Sciatic nerve (tissue), 2 donors: ENCODE measurements at regions not wholly inside any gene's neighbourhood (a gene's known extent, or its start where the extent isn't known, plus 50 kb on each side); places are given as distances from the start of the nearest gene placed in this dataset.

Experiments
- ATAC-seq: fragments of 200-7000 bp; cut with Tn5 transposase; one replicate; pipeline ENCODE4 v1.9.1; 2020; ENCODE audit warnings: mild to moderate bottlenecking, moderate library complexity
- DNase-seq: peaks from one replicate; pipeline ENCODE4 v3.0.0-alpha.2; 2020; ENCODE audit warnings: low spot score
- intact Hi-C: fragments of 100-400 bp; cut with DNase I; formaldehyde crosslinking; loops from one replicate; pipeline ENCODE4 v1.14.2; 2022
- donor health status: DM: no; HTN: no; CAD: no.
- donor health status: DM: no; HTN: no; CAD: no.

GRCh38 chr1:163013826-163014600 is 55.1 kb upstream of the RGS4 start:
- ATAC-seq (no peak), DNase-seq (no peak)
- intact Hi-C loops: no loop called here

GRCh38 chr1:163006051-163006834 is 62.9 kb upstream of the RGS4 start:
- intact Hi-C loops: no loop called here
- no peak for ATAC-seq

GRCh38 chr1:162997499-162998285 is 71.5 kb upstream of the RGS4 start:
- no peak for ATAC-seq
- intact Hi-C loops: no loop called here
- DNase-seq: no peak

More at GRCh38 chr1:163006051-163006834, 62.9 kb upstream of the RGS4 start:
- DNase-seq: no peak

- DNase-seq (no peak), ATAC-seq (no peak)
- intact Hi-C loops: no loop called here
Observed at GRCh38 chr1:162996261-162996660, 72.9 kb upstream of the RGS4 start.

- intact Hi-C loops: no loop called here
- no peak for ATAC-seq
- DNase-seq: no peak
Observed at GRCh38 chr1:162994921-162995320, 74.2 kb upstream of the RGS4 start.

- DNase-seq (no peak), ATAC-seq (no peak)
- intact Hi-C loops: no loop called here
Observed at GRCh38 chr1:162993846-162994245, 75.3 kb upstream of the RGS4 start.

GRCh38 chr1:162992945-162993344 is 76.2 kb upstream of the RGS4 start:
- intact Hi-C loops: no loop called here
- DNase-seq (no peak), ATAC-seq (no peak)

GRCh38 chr1:162991444-162991843 is 77.7 kb upstream of the RGS4 start:
- no peak for DNase-seq
- intact Hi-C loops: no loop called here
- ATAC-seq: no peak

GRCh38 chr1:162990665-162991064 is 78.5 kb upstream of the RGS4 start:
- intact Hi-C loops: no loop called here
- ATAC-seq (no peak), DNase-seq (no peak)

- intact Hi-C loops: no loop called here
- no peak for ATAC-seq
Observed at GRCh38 chr1:162988869-162989268, 80.3 kb upstream of the RGS4 start.

GRCh38 chr1:162987866-162988265 is 81.3 kb upstream of the RGS4 start:
- no peak for DNase-seq
- no peak for ATAC-seq
- intact Hi-C loops: no loop called here

More at GRCh38 chr1:162988869-162989268, 80.3 kb upstream of the RGS4 start:
- DNase-seq: no peak

- no peak for ATAC-seq
- no peak for DNase-seq
- intact Hi-C loops: no loop called here
Observed at GRCh38 chr1:162985816-162986435, 83.2 kb upstream of the RGS4 start.

GRCh38 chr1:162984699-162985098 is 84.5 kb upstream of the RGS4 start:
- ATAC-seq: no peak
- intact Hi-C loops: no loop called here
- no peak for DNase-seq

GRCh38 chr1:162983671-162984425 is 85.3 kb upstream of the RGS4 start:
- ATAC-seq: no peak
- no peak for DNase-seq
- intact Hi-C loops: no loop called here

- intact Hi-C loops: no loop called here
Observed at GRCh38 chr1:162982364-162982763, 86.8 kb upstream of the RGS4 start.

GRCh38 chr1:162977944-162978568 is 91.1 kb upstream of the RGS4 start:
- ATAC-seq: no peak
- intact Hi-C loops: loop anchor here (10.0 kb wide), 1 partner anchor 1703 kb away; no protein-coding TSS in a partner anchor
- DNase-seq: no peak

More at GRCh38 chr1:162982364-162982763, 86.8 kb upstream of the RGS4 start:
- DNase-seq (no peak), ATAC-seq (no peak)

GRCh38 chr1:162976628-162977027 is 92.5 kb upstream of the RGS4 start:
- intact Hi-C loops: loop anchor here (10.0 kb wide), 1 partner anchor 1702 kb away; no protein-coding TSS in a partner anchor
- DNase-seq (no peak), ATAC-seq (no peak)

- ATAC-seq (no peak), DNase-seq (no peak)
- intact Hi-C loops: loop anchor here (10.0 kb wide), 1 partner anchor 1700 kb away; no protein-coding TSS in a partner anchor
Observed at GRCh38 chr1:162974810-162975209, 94.4 kb upstream of the RGS4 start.
